CD8-positive, alpha-beta memory T cell (primary cell): ENCODE measurements at regions not wholly inside any gene's neighbourhood (a gene's known extent, or its start where the extent isn't known, plus 50 kb on each side); places are given as distances from the start of the nearest gene placed in this dataset.
"Not testable (repeated sequence)": the region's sequence is repeated elsewhere in the genome, so short reads cannot be mapped to it uniquely, and the experiment has no call there.

Experiments
- CTCF ChIA-PET: fragments of 350-600 bp; sonication (Branson Sonifier 250); formaldehyde crosslinking; loops from one replicate; lab custom pipeline; 2021; ENCODE audit warnings: antibody characterized with exemption; lab: Charles Lee
- POLR2A ChIA-PET: fragments of 350-600 bp; sonication (Branson Sonifier 250); formaldehyde crosslinking; loops from one replicate; lab custom pipeline; 2021; ENCODE audit warnings: antibody characterized with exemption; lab: Charles Lee
- DNase-seq, 5 donors: peaks; one replicate each; pipeline versions ENCODE4 v3.0.0 to v3.0.0-alpha.2; 2020 to 2022; ENCODE audit warnings: mixed read lengths in 1 of 5
- H3K27ac ChIP-seq: one replicate; pipeline ENCODE4 v1.7.0; 2013; ENCODE audit warnings: low read depth, mild to moderate bottlenecking, low read length, moderate library complexity
- H3K27me3 ChIP-seq: 2 replicates; pipeline ENCODE4 v1.7.0; 2013; ENCODE audit warnings: low read length, mild to moderate bottlenecking; ENCODE audit not compliant: insufficient read depth, poor library complexity, severe bottlenecking
- H3K36me3 ChIP-seq: 2 replicates; pipeline ENCODE4 v1.7.0; 2013; ENCODE audit warnings: mild to moderate bottlenecking, low read length, moderate library complexity; ENCODE audit not compliant: insufficient read depth
- H3K4me1 ChIP-seq: 2 replicates; pipeline ENCODE4 v1.7.0; 2013; ENCODE audit warnings: mild to moderate bottlenecking, low read length, moderate library complexity; ENCODE audit not compliant: insufficient read depth
- H3K4me3 ChIP-seq: 2 replicates; pipeline ENCODE4 v1.7.0; 2013; ENCODE audit warnings: mild to moderate bottlenecking, low read length
- H3K9me3 ChIP-seq: 2 replicates; pipeline ENCODE4 v1.7.0; 2013; ENCODE audit warnings: mild to moderate bottlenecking, low read length
- H3K27ac Mint-ChIP-seq, 8 donors: one replicate each; pipeline ENCODE4 v1.8.0; 2020 to 2021; ENCODE audit warnings: mixed read lengths in 8 of 8, mild to moderate bottlenecking in 6 of 8, inconsistent platforms in 3 of 8, moderate library complexity in 3 of 8
- H3K27me3 Mint-ChIP-seq, 2 donors: one replicate each; pipeline ENCODE4 v1.8.0; 2020 to 2021; ENCODE audit warnings: mixed read lengths in 2 of 2, mild to moderate bottlenecking in 1 of 2, moderate library complexity in 1 of 2
- H3K36me3 Mint-ChIP-seq, 3 donors: one replicate each; pipeline ENCODE4 v1.8.0; 2020 to 2021; ENCODE audit warnings: mixed read lengths in 3 of 3, inconsistent platforms in 1 of 3, mild to moderate bottlenecking in 1 of 3
- H3K4me1 Mint-ChIP-seq, 3 donors: one replicate each; pipeline ENCODE4 v1.8.0; 2020 to 2021; ENCODE audit warnings: mixed read lengths in 3 of 3, inconsistent platforms in 1 of 3, mild to moderate bottlenecking in 1 of 3
- H3K4me3 Mint-ChIP-seq, 7 donors: one replicate each; pipeline ENCODE4 v1.8.0; 2020 to 2021; ENCODE audit warnings: mixed read lengths in 7 of 7, mild to moderate bottlenecking in 6 of 7, moderate library complexity in 4 of 7, inconsistent platforms in 2 of 7
- H3K9me3 Mint-ChIP-seq, 5 donors: one replicate each; pipeline ENCODE4 v1.8.0; 2020 to 2022; ENCODE audit warnings: mixed read lengths in 5 of 5, mild to moderate bottlenecking in 3 of 5, moderate library complexity in 2 of 5, inconsistent platforms in 1 of 5

- no peak for DNase-seq
- Mint-ChIP-seq H3K9me3 (no peaks in the 10 kb centered on the region), H3K27me3 (no peaks in the 10 kb centered on the region), H3K36me3 (no peaks in the 10 kb centered on the region), H3K4me1 (no peaks in the 10 kb centered on the region), H3K4me3 (no peak overlapping the region), H3K27ac (peak overlapping the region in 1 of 8 donors; percentile 4)
- H3K4me3 ChIP-seq: no peak overlapping the region
- H3K27me3 ChIP-seq: no peaks in the 10 kb centered on the region
- no peaks in the 10 kb centered on the region for H3K9me3 ChIP-seq
- H3K4me1 ChIP-seq: no peaks in the 10 kb centered on the region
- H3K27ac ChIP-seq: no peak overlapping the region
- no peaks in the 10 kb centered on the region for H3K36me3 ChIP-seq
- ChIA-PET POLR2A (no interaction called here), CTCF (no interaction called here)
Observed at GRCh38 chr20:40865095-40865494, 163.5 kb upstream of the TOP1 start.

- no peak overlapping the region for H3K4me3 ChIP-seq
- no peaks in the 10 kb centered on the region for H3K9me3 Mint-ChIP-seq
- no peak overlapping the region for H3K27ac Mint-ChIP-seq
Observed at GRCh38 chr20:40866056-40866455, 162.6 kb upstream of the TOP1 start.

GRCh38 chr20:40868551-40869217 is 159.9 kb upstream of the TOP1 start:
- ChIA-PET POLR2A (no interaction called here), CTCF (no interaction called here)
- H3K9me3 Mint-ChIP-seq: no peaks in the 10 kb centered on the region
- Histone ChIP-seq H3K9me3 (no peaks in the 10 kb centered on the region), H3K4me1 (no peaks in the 10 kb centered on the region), H3K36me3 (no peaks in the 10 kb centered on the region), H3K27me3 (no peaks in the 10 kb centered on the region), H3K27ac (no peak overlapping the region), H3K4me3 (no peak overlapping the region)
- H3K27ac Mint-ChIP-seq: no peak overlapping the region
- H3K36me3 Mint-ChIP-seq: no peaks in the 10 kb centered on the region
- DNase-seq: no peak
- peaks cover 0 to 11% (median 4%) of the 10 kb centered on the region in 3 donors for H3K4me1 Mint-ChIP-seq
- no peak overlapping the region for H3K4me3 Mint-ChIP-seq
- no peaks in the 10 kb centered on the region for H3K27me3 Mint-ChIP-seq

More at GRCh38 chr20:40866056-40866455, 162.6 kb upstream of the TOP1 start:
- H3K4me1 ChIP-seq: no peaks in the 10 kb centered on the region
- ChIA-PET CTCF (no interaction called here), POLR2A (no interaction called here)
- no peaks in the 10 kb centered on the region for H3K27me3 ChIP-seq
- Mint-ChIP-seq H3K27me3 (no peaks in the 10 kb centered on the region), H3K4me3 (no peak overlapping the region), H3K4me1 (peaks cover 0 to 4% (median 4%) of the 10 kb centered on the region in 3 donors), H3K36me3 (no peaks in the 10 kb centered on the region)
- no peak overlapping the region for H3K27ac ChIP-seq
- no peaks in the 10 kb centered on the region for H3K36me3 ChIP-seq
- no peak for DNase-seq
- H3K9me3 ChIP-seq: no peaks in the 10 kb centered on the region

- H3K9me3 Mint-ChIP-seq: no peaks in the 10 kb centered on the region
- H3K4me1 Mint-ChIP-seq: peaks cover 0 to 11% (median 4%) of the 10 kb centered on the region in 3 donors
- peaks cover 0 to 1% of the 10 kb centered on the region in 2 donors for H3K27me3 Mint-ChIP-seq
- Histone ChIP-seq H3K9me3 (no peaks in the 10 kb centered on the region), H3K36me3 (no peaks in the 10 kb centered on the region), H3K27ac (no peak overlapping the region), H3K4me1 (no peaks in the 10 kb centered on the region), H3K27me3 (no peaks in the 10 kb centered on the region), H3K4me3 (no peak overlapping the region)
- H3K27ac Mint-ChIP-seq: no peak overlapping the region
- POLR2A ChIA-PET: no interaction called here
- DNase-seq: no peak
- CTCF ChIA-PET: no interaction called here
- H3K36me3 Mint-ChIP-seq: no peaks in the 10 kb centered on the region
- H3K4me3 Mint-ChIP-seq: no peak overlapping the region
Observed at GRCh38 chr20:40869218-40870147, 159.1 kb upstream of the TOP1 start.

- no peak for DNase-seq
- Histone ChIP-seq H3K4me3 (no peak overlapping the region), H3K27me3 (no peaks in the 10 kb centered on the region), H3K36me3 (no peaks in the 10 kb centered on the region), H3K9me3 (peaks cover 4% of the 10 kb centered on the region), H3K4me1 (no peaks in the 10 kb centered on the region), H3K27ac (no peak overlapping the region)
- Mint-ChIP-seq H3K4me3 (no peak overlapping the region), H3K4me1 (peaks cover 2 to 11% (median 7%) of the 10 kb centered on the region in 3 donors), H3K27ac (no peak overlapping the region), H3K36me3 (peaks cover 0 to 11% (median 0%) of the 10 kb centered on the region in 3 donors), H3K27me3 (peaks cover 0 to 1% of the 10 kb centered on the region in 2 donors), H3K9me3 (peaks cover 0 to 3% (median 0%) of the 10 kb centered on the region in 5 donors)
- POLR2A ChIA-PET: no interaction called here
- CTCF ChIA-PET: no interaction called here
Observed at GRCh38 chr20:40875116-40876085, 153.2 kb upstream of the TOP1 start.

GRCh38 chr20:40878099-40878498 is 150.5 kb upstream of the TOP1 start:
- Mint-ChIP-seq H3K4me1 (peaks cover 22 to 27% (median 26%) of the 10 kb centered on the region in 3 donors), H3K27ac (peak overlapping the region in 1 of 8 donors; percentile 48), H3K9me3 (peaks cover 0 to 12% (median 5%) of the 10 kb centered on the region in 5 donors), H3K36me3 (peaks cover 0 to 17% (median 2%) of the 10 kb centered on the region in 3 donors)
- H3K27me3 ChIP-seq, H3K27ac ChIP-seq, POLR2A ChIA-PET, H3K4me3 ChIP-seq, H3K4me3 Mint-ChIP-seq, H3K27me3 Mint-ChIP-seq, H3K36me3 ChIP-seq, CTCF ChIA-PET, DNase-seq, H3K9me3 ChIP-seq: not testable (repeated sequence)
- H3K4me1 ChIP-seq: peaks cover 18% of the 10 kb centered on the region

- Mint-ChIP-seq H3K4me1 (peaks cover 28 to 37% (median 34%) of the 10 kb centered on the region in 3 donors), H3K36me3 (peaks cover 0 to 17% (median 2%) of the 10 kb centered on the region in 3 donors), H3K27ac (peak overlapping the region in 1 of 8 donors; percentile 51), H3K27me3 (peaks cover 0 to 3% of the 10 kb centered on the region in 2 donors), H3K9me3 (peaks cover 0 to 12% (median 5%) of the 10 kb centered on the region in 5 donors), H3K4me3 (peak overlapping the region in 1 of 7 donors; percentile 61)
- no peak overlapping the region for H3K4me3 ChIP-seq
- no peak overlapping the region for H3K27ac ChIP-seq
- ChIA-PET CTCF (no interaction called here), POLR2A (no interaction called here)
- H3K27me3 ChIP-seq: no peaks in the 10 kb centered on the region
- no peak for DNase-seq
- peaks cover 26% of the 10 kb centered on the region for H3K4me1 ChIP-seq
- no peaks in the 10 kb centered on the region for H3K36me3 ChIP-seq
- H3K9me3 ChIP-seq: peaks cover 5% of the 10 kb centered on the region
Observed at GRCh38 chr20:40880063-40880728, 148.4 kb upstream of the TOP1 start.
